OCI-LY7 (cell line): ENCODE measurements at regions not wholly inside any gene's neighbourhood (a gene's known extent, or its start where the extent isn't known, plus 50 kb on each side); places are given as distances from the start of the nearest gene placed in this dataset.

Source experiments
- EZH2phosphoT487 ChIP-seq: fragments of 200-600 bp; sonication (generic); IDR thresholded peaks from 2 replicates; pipeline ENCODE4 v1.6.1; 2018; ENCODE audit warnings: low read depth, borderline replicate concordance, mild to moderate bottlenecking, mixed run types, antibody characterized with exemption, low read length, moderate library complexity, mixed read lengths
- TF ChIP-seq, protein P1 (sequence below): fragments of 200-600 bp; sonication (generic); conservative IDR thresholded peaks from 2 replicates; pipeline ENCODE4 v1.5.1; 2014; ENCODE audit warnings: mild to moderate bottlenecking, antibody characterized with exemption, low read length, moderate library complexity, mixed read lengths

- TF ChIP-seq, protein P1, sequence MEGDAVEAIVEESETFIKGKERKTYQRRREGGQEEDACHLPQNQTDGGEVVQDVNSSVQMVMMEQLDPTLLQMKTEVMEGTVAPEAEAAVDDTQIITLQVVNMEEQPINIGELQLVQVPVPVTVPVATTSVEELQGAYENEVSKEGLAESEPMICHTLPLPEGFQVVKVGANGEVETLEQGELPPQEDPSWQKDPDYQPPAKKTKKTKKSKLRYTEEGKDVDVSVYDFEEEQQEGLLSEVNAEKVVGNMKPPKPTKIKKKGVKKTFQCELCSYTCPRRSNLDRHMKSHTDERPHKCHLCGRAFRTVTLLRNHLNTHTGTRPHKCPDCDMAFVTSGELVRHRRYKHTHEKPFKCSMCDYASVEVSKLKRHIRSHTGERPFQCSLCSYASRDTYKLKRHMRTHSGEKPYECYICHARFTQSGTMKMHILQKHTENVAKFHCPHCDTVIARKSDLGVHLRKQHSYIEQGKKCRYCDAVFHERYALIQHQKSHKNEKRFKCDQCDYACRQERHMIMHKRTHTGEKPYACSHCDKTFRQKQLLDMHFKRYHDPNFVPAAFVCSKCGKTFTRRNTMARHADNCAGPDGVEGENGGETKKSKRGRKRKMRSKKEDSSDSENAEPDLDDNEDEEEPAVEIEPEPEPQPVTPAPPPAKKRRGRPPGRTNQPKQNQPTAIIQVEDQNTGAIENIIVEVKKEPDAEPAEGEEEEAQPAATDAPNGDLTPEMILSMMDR: no peak
- TF ChIP-seq EZH2phosphoT487: no peak
Observed at GRCh38 chr4:106584337-106584989, 215.9 kb upstream of the GIMD1 start.
